ENCODE measurements at regions not wholly inside any gene's neighbourhood (a gene's known extent, or its start where the extent isn't known, plus 50 kb on each side); places are given as distances from the start of the nearest gene placed in this dataset.

- Histone ChIP-seq H3K36me3 (ENCODE audit: insufficient read depth) (no peaks in the 10 kb centered on the region), H3F3A (replicated peaks; ENCODE audit: low read depth) (no peaks in the 10 kb centered on the region), H3K9me2 (ENCODE audit: insufficient read depth) (no peaks in the 10 kb centered on the region), H3K4me3 (no peak overlapping the region), H3K79me2 (replicated peaks; ENCODE audit: insufficient read depth) (no peaks in the 10 kb centered on the region), H4K20me1 (replicated peaks; ENCODE audit: insufficient read depth) (no peaks in the 10 kb centered on the region), H3K27ac (ENCODE audit: low read depth) (no peak overlapping the region), H3K4me2 (no peak overlapping the region), H3K27me3 (ENCODE audit: insufficient read depth) (no peaks in the 10 kb centered on the region), H2AFZ (no peak overlapping the region), H3K4me1 (ENCODE audit: insufficient read depth) (no peaks in the 10 kb centered on the region)
- no peak overlapping the region for H3K27ac Mint-ChIP-seq
- no peaks in the 10 kb centered on the region for H3K9me3 Mint-ChIP-seq
- ATAC-seq (no peak), DNase-seq (ENCODE audit: low spot score) (no peak)
- H3K27me3 Mint-ChIP-seq (ENCODE audit: insufficient read depth, low read depth, poor library complexity) = no peaks in the 10 kb centered on the region
- no peaks in the 10 kb centered on the region for H3K4me1 Mint-ChIP-seq
- no peak for TF ChIP-seq ZNF462 (CRISPR knock-in tag; IDR thresholded peaks at IDR 0.05)
- H3K4me3 Mint-ChIP-seq = no peak overlapping the region
- no peaks in the 10 kb centered on the region for H3K36me3 Mint-ChIP-seq (ENCODE audit: low read depth)
Measured at GRCh38 chr1:74818661-74819456, 85.9 kb downstream of the TYW3 start.

- H3K4me1 ChIP-seq (ENCODE audit: insufficient read depth) = no peaks in the 10 kb centered on the region
- no peaks in the 10 kb centered on the region for H3K36me3 Mint-ChIP-seq (ENCODE audit: low read depth)
- no peak for TF ChIP-seq ETS1 (IDR thresholded peaks at IDR 0.05)
- TF ChIP-seq STAT1 (IDR thresholded peaks at IDR 0.05; ENCODE audit: unreplicated experiment) = no peak
- no peak for TF ChIP-seq NANOG (IDR thresholded peaks at IDR 0.05; ENCODE audit: borderline replicate concordance)
- no peak for TF ChIP-seq POLR2AphosphoS5 (IDR thresholded peaks at IDR 0.05; ENCODE audit: low read depth)
- TF ChIP-seq ZNF114 (CRISPR knock-in tag; IDR thresholded peaks at IDR 0.05) = no peak
- no peak for TF ChIP-seq EZH2 (IDR thresholded peaks at IDR 0.05; ENCODE audit: low read depth, unreplicated experiment)
- no peak for TF ChIP-seq CTCF (conservative IDR thresholded peaks at IDR 0.05; ENCODE audit: low read depth in 2 of 2)
Measured at GRCh38 chr1:74822851-74823401, 90.0 kb downstream of the TYW3 start.

More at GRCh38 chr1:74822851-74823401, 90.0 kb downstream of the TYW3 start:
- no peak overlapping the region for H2AFZ ChIP-seq
- no peak for DNase-seq (ENCODE audit: low spot score)
- no peaks in the 10 kb centered on the region for H3F3A ChIP-seq (replicated peaks; ENCODE audit: low read depth)
- H3K27ac Mint-ChIP-seq = no peak overlapping the region
- no peak overlapping the region for H3K27ac ChIP-seq (ENCODE audit: low read depth)
- H3K36me3 ChIP-seq (ENCODE audit: insufficient read depth) = no peaks in the 10 kb centered on the region
- no peak overlapping the region for H3K4me3 Mint-ChIP-seq
- H3K79me2 ChIP-seq (replicated peaks; ENCODE audit: insufficient read depth) = no peaks in the 10 kb centered on the region
- H3K9me2 ChIP-seq (ENCODE audit: insufficient read depth) = no peaks in the 10 kb centered on the region
- no peak overlapping the region for H3K4me3 ChIP-seq
- no peaks in the 10 kb centered on the region for H3K4me1 Mint-ChIP-seq
- no peak overlapping the region for H3K4me2 ChIP-seq
- no peaks in the 10 kb centered on the region for H4K20me1 ChIP-seq (replicated peaks; ENCODE audit: insufficient read depth)
- H3K9me3 Mint-ChIP-seq = no peaks in the 10 kb centered on the region
- H3K27me3 ChIP-seq (ENCODE audit: insufficient read depth) = no peaks in the 10 kb centered on the region
- no peaks in the 10 kb centered on the region for H3K27me3 Mint-ChIP-seq (ENCODE audit: insufficient read depth, low read depth, poor library complexity)
- ATAC-seq = no peak
